OCI-LY3 (cell line): ENCODE measurements at regions not wholly inside any gene's neighbourhood (a gene's known extent, or its start where the extent isn't known, plus 50 kb on each side); places are given as distances from the start of the nearest gene placed in this dataset.

Source experiments
- H2AFZ ChIP-seq: fragments of 200-600, 300-600 bp; shearing (Covaris generic); 2 replicates; pipeline ENCODE4 v1.6.0; 2014; ENCODE audit warnings: antibody characterized with exemption, low read depth, low read length
- H3K27ac ChIP-seq: fragments of 200-600, 300-600 bp; sonication (generic); 2 replicates; pipeline ENCODE4 v1.5.1; 2014; ENCODE audit warnings: mild to moderate bottlenecking, low read length, moderate library complexity, mixed read lengths
- H3K27me3 ChIP-seq: fragments of 200-600, 300-600 bp; sonication (generic); 2 replicates; pipeline ENCODE4 v1.6.1; 2014; ENCODE audit warnings: low read depth, low read length, mixed read lengths
- H3K36me3 ChIP-seq: fragments of 200-600, 300-600 bp; sonication (generic); replicated peaks from 2 replicates; pipeline ENCODE3; 2014; ENCODE audit warnings: low read depth, low read length, mixed read lengths
- H3K4me1 ChIP-seq: fragments of 300-600, 200-600 bp; sonication (generic); 2 replicates; pipeline ENCODE4 v1.6.1; 2014; ENCODE audit warnings: low read length, mixed read lengths
- H3K4me2 ChIP-seq: fragments of 200-600, 300-600 bp; sonication (generic); 2 replicates; pipeline ENCODE4 v1.6.1; 2014; ENCODE audit warnings: low read length, mixed read lengths
- H3K4me3 ChIP-seq: fragments of 300-600, 200-600 bp; sonication (generic); 2 replicates; pipeline ENCODE4 v1.5.1; 2014; ENCODE audit warnings: antibody characterized with exemption, mild to moderate bottlenecking, low read length, moderate library complexity
- H3K79me2 ChIP-seq: fragments of 300-600, 200-600 bp; shearing (Covaris generic); 2 replicates; pipeline ENCODE4 v1.6.1; 2014; ENCODE audit warnings: mild to moderate bottlenecking, low read length, mixed read lengths
- H3K9ac ChIP-seq: fragments of 300-600, 200-600 bp; shearing (Covaris generic); 2 replicates; pipeline ENCODE4 v1.6.0; 2014; ENCODE audit warnings: mild to moderate bottlenecking, low read length, moderate library complexity
- H3K9me3 ChIP-seq: fragments of 200-600, 300-600 bp; shearing (Covaris generic); 2 replicates; pipeline ENCODE4 v1.6.1; 2014; ENCODE audit warnings: low read length, mixed read lengths; ENCODE audit not compliant: insufficient read depth
- H4K20me1 ChIP-seq: fragments of 200-600, 300-600 bp; sonication (generic); 2 replicates; pipeline ENCODE4 v1.6.1; 2016; ENCODE audit warnings: low read length, mixed read lengths; ENCODE audit not compliant: insufficient read depth
- EZH2phosphoT487 ChIP-seq: fragments of 200-600 bp; shearing (Covaris generic); IDR thresholded peaks from 2 replicates; pipeline ENCODE4 v1.6.1; 2018; ENCODE audit warnings: antibody characterized with exemption, mixed run types, low read depth
- TF ChIP-seq, protein P1 (sequence below): fragments of 200-600, 300-600 bp; sonication (generic); IDR thresholded peaks from 2 replicates; pipeline ENCODE4 v1.5.1; 2014; ENCODE audit warnings: antibody characterized with exemption, low read length, low read depth

DNA sequence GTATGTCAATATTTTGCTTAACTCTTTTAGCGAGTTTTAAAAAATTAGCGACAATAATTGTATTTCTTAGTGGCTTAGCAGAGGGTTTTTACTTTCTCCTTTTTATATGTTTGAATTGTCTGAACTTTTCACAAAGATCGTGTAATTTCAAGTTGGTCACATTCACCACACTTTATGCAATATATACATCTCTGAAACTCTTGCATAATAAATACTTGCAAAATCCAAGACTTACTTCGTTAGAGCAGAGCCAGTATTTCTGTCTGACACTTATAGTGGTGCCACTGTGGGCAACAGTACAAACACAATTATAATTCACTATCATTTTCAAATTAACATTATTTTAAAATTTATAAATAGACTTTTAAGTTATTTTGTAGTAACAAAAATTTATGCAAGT lies 62.0 kb downstream of the SUCNR1 start:
- no peaks in the 10 kb centered on the region for H3K27me3 ChIP-seq
- H3K4me2 ChIP-seq, result no peak overlapping the region
- no peaks in the 10 kb centered on the region for H3K79me2 ChIP-seq
- no peaks in the 10 kb centered on the region for H3K36me3 ChIP-seq
- no peak overlapping the region for H3K9ac ChIP-seq
- H2AFZ ChIP-seq, result no peak overlapping the region
- H3K4me1 ChIP-seq, result no peaks in the 10 kb centered on the region
- H3K9me3 ChIP-seq, result no peaks in the 10 kb centered on the region
- no peaks in the 10 kb centered on the region for H4K20me1 ChIP-seq
- no peak for TF ChIP-seq EZH2phosphoT487
- TF ChIP-seq, protein P1, sequence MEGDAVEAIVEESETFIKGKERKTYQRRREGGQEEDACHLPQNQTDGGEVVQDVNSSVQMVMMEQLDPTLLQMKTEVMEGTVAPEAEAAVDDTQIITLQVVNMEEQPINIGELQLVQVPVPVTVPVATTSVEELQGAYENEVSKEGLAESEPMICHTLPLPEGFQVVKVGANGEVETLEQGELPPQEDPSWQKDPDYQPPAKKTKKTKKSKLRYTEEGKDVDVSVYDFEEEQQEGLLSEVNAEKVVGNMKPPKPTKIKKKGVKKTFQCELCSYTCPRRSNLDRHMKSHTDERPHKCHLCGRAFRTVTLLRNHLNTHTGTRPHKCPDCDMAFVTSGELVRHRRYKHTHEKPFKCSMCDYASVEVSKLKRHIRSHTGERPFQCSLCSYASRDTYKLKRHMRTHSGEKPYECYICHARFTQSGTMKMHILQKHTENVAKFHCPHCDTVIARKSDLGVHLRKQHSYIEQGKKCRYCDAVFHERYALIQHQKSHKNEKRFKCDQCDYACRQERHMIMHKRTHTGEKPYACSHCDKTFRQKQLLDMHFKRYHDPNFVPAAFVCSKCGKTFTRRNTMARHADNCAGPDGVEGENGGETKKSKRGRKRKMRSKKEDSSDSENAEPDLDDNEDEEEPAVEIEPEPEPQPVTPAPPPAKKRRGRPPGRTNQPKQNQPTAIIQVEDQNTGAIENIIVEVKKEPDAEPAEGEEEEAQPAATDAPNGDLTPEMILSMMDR, result no peak
- no peak overlapping the region for H3K4me3 ChIP-seq
- H3K27ac ChIP-seq, result no peak overlapping the region

DNA sequence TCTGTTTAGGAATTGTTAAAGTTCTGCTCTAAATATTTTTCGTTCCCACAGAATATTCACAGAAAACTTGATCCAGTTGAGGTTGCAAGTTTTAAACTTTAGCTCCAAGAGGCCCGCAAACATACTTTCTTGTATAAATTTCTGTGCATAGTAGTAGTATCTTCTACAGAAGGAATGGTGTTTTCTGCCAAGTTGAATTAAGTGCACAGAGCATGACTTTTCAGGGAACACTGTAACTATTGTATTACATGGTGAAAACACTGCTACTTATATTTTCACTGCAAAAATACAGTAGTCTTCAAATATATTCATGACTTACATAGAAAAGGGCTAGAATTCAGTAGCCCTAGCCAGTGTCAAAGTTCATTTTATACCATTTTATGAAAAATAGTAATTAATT lies 67.0 kb downstream of the SUCNR1 start:
- H3K4me1 ChIP-seq, result no peaks in the 10 kb centered on the region
- no peaks in the 10 kb centered on the region for H4K20me1 ChIP-seq
- no peak overlapping the region for H3K4me3 ChIP-seq
- no peaks in the 10 kb centered on the region for H3K9me3 ChIP-seq
- H3K9ac ChIP-seq, result no peak overlapping the region
- H3K79me2 ChIP-seq, result no peaks in the 10 kb centered on the region
- TF ChIP-seq, protein P1, result no peak
- no peak for TF ChIP-seq EZH2phosphoT487
- H3K27me3 ChIP-seq, result no peaks in the 10 kb centered on the region
- H3K4me2 ChIP-seq, result no peak overlapping the region
- H3K27ac ChIP-seq, result no peak overlapping the region
- H2AFZ ChIP-seq, result no peak overlapping the region
- no peaks in the 10 kb centered on the region for H3K36me3 ChIP-seq

DNA sequence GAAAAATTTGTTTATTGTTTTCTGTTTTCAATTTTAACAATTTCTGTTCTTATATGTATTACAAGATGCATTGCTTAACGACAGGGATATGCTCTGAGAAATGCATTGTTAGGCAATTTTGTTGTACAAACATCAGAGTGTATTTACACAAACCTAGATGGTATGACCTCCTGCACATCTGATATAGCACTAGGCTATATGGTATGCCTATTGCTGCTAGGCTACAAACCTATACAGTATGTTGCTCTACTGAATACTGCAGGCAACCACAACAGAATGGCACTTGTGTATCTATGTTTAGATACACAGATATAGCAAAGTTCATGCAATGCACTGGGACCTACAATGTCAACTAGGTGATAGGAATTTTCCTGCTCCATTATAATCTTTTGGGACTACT lies 70.1 kb downstream of the SUCNR1 start:
- Histone ChIP-seq H3K79me2 (no peaks in the 10 kb centered on the region), H3K27me3 (no peaks in the 10 kb centered on the region), H3K9ac (no peak overlapping the region), H3K36me3 (no peaks in the 10 kb centered on the region), H4K20me1 (no peaks in the 10 kb centered on the region), H3K4me1 (no peaks in the 10 kb centered on the region), H3K4me3 (no peak overlapping the region), H3K4me2 (no peak overlapping the region), H3K27ac (no peak overlapping the region), H2AFZ (no peak overlapping the region), H3K9me3 (no peaks in the 10 kb centered on the region)
- TF ChIP-seq, protein P1, result no peak
- TF ChIP-seq EZH2phosphoT487, result no peak

DNA sequence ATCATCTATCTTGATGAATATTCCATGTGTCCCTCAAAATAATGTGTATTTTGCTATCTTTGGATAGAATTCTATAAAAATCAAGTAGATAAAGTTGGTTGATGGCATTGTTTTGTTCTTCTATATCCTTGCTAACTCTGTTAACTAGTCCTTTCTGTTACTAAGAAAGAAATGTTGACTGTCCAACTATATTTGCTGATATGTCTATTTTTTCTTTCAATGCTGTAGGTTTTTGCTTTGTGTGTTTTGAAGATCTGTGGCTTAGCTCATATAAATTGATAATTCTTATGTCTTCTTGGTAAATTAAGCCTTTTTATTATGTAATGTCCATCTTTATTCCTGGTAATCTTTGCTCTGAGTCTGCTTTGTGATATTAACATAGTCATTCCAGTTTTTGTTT lies 70.9 kb downstream of the SUCNR1 start:
- no peaks in the 10 kb centered on the region for H3K36me3 ChIP-seq
- H3K4me1 ChIP-seq, result no peaks in the 10 kb centered on the region

More for the DNA sequence above, 70.9 kb downstream of the SUCNR1 start:
- no peak overlapping the region for H3K27ac ChIP-seq
- TF ChIP-seq, protein P1, result no peak
- TF ChIP-seq EZH2phosphoT487, result no peak
- no peak overlapping the region for H3K4me3 ChIP-seq
- no peaks in the 10 kb centered on the region for H3K27me3 ChIP-seq
- no peak overlapping the region for H2AFZ ChIP-seq
- no peak overlapping the region for H3K9ac ChIP-seq
- H3K4me2 ChIP-seq, result no peak overlapping the region
- H3K9me3 ChIP-seq, result no peaks in the 10 kb centered on the region
- H4K20me1 ChIP-seq, result no peaks in the 10 kb centered on the region
- no peaks in the 10 kb centered on the region for H3K79me2 ChIP-seq
